H9 (cell line): ENCODE measurements at regions not wholly inside any gene's neighbourhood (a gene's known extent, or its start where the extent isn't known, plus 50 kb on each side); places are given as distances from the start of the nearest gene placed in this dataset.

Experiments
- DNase-seq: peaks from one replicate; pipeline ENCODE4 v3.0.0-alpha.2; 2017
- H2AFZ ChIP-seq: one replicate; pipeline ENCODE4 v1.6.1; 2013; ENCODE audit warnings: mild to moderate bottlenecking, low read length, control low read depth, moderate library complexity
- H2AK5ac ChIP-seq: 2 replicates; pipeline ENCODE4 v1.6.1; 2013; ENCODE audit warnings: low read length, control low read depth, mixed read lengths; ENCODE audit not compliant: insufficient read length
- H2BK120ac ChIP-seq: one replicate; pipeline ENCODE4 v1.6.1; 2013; ENCODE audit warnings: low read depth, mild to moderate bottlenecking, low read length, control low read depth, inconsistent platforms; ENCODE audit not compliant: poor library complexity, severe bottlenecking
- H2BK12ac ChIP-seq: 2 replicates; pipeline ENCODE4 v1.6.1; 2013; ENCODE audit warnings: low read length, control low read depth, mixed read lengths, low read depth; ENCODE audit not compliant: insufficient read length
- H2BK15ac ChIP-seq: 2 replicates; pipeline ENCODE4 v1.6.1; 2013; ENCODE audit warnings: low read depth, low read length, control low read depth
- H2BK20ac ChIP-seq: one replicate; pipeline ENCODE4 v1.6.1; 2013; ENCODE audit warnings: low read depth, mild to moderate bottlenecking, low read length, control low read depth, inconsistent platforms; ENCODE audit not compliant: poor library complexity, severe bottlenecking
- H2BK5ac ChIP-seq: 2 replicates; pipeline ENCODE4 v1.6.1; 2013; ENCODE audit warnings: low read length, control low read depth, mixed read lengths; ENCODE audit not compliant: insufficient read length
- H3K14ac ChIP-seq: 2 replicates; pipeline ENCODE4 v1.6.1; 2013; ENCODE audit warnings: low read length, control low read depth; ENCODE audit not compliant: insufficient read depth
- H3K18ac ChIP-seq: 2 replicates; pipeline ENCODE4 v1.6.1; 2013; ENCODE audit warnings: low read depth, mild to moderate bottlenecking, mixed read lengths, low read length, control low read depth; ENCODE audit not compliant: insufficient read length
- H3K23ac ChIP-seq: 2 replicates; pipeline ENCODE4 v1.6.1; 2013; ENCODE audit warnings: low read length, control low read depth, mixed read lengths, low read depth; ENCODE audit not compliant: insufficient read length
- H3K23me2 ChIP-seq: 2 replicates; pipeline ENCODE4 v1.6.1; 2013; ENCODE audit warnings: low read depth, mild to moderate bottlenecking, mixed read lengths, low read length, control low read depth; ENCODE audit not compliant: insufficient read length, poor library complexity, severe bottlenecking
- H3K27ac ChIP-seq: 2 replicates; pipeline ENCODE4 v1.5.1; 2013; ENCODE audit warnings: low read length, control low read depth, mixed read lengths, low read depth; ENCODE audit not compliant: insufficient read length
- H3K27me3 ChIP-seq: 2 replicates; pipeline ENCODE4 v1.6.1; 2013; ENCODE audit warnings: low read length, control low read depth, inconsistent platforms; ENCODE audit not compliant: insufficient read depth
- H3K4ac ChIP-seq: 2 replicates; pipeline ENCODE4 v1.6.1; 2013; ENCODE audit warnings: low read depth, mild to moderate bottlenecking, control low read depth, inconsistent platforms, low read length, moderate library complexity
- H3K4me1 ChIP-seq: 2 replicates; pipeline ENCODE4 v1.6.1; 2013; ENCODE audit warnings: low read length, control low read depth, inconsistent platforms; ENCODE audit not compliant: insufficient read depth
- H3K4me2 ChIP-seq: 2 replicates; pipeline ENCODE4 v1.6.1; 2013; ENCODE audit warnings: low read length, control low read depth, mixed read lengths; ENCODE audit not compliant: insufficient read length, insufficient read depth
- H3K56ac ChIP-seq: 2 replicates; pipeline ENCODE4 v1.6.1; 2013; ENCODE audit warnings: low read depth, mild to moderate bottlenecking, mixed read lengths, low read length, control low read depth; ENCODE audit not compliant: insufficient read length
- H3K79me1 ChIP-seq: 2 replicates; pipeline ENCODE4 v1.6.1; 2013; ENCODE audit warnings: low read depth, mild to moderate bottlenecking, moderate library complexity, low read length, control low read depth, inconsistent platforms; ENCODE audit not compliant: insufficient read depth, poor library complexity, severe bottlenecking
- H3K79me2 ChIP-seq: 2 replicates; pipeline ENCODE4 v1.6.1; 2013; ENCODE audit warnings: low read length, control low read depth, inconsistent platforms; ENCODE audit not compliant: insufficient read depth
- H3K9ac ChIP-seq: 2 replicates; pipeline ENCODE4 v1.6.1; 2013; ENCODE audit warnings: low read length, control low read depth, mixed read lengths; ENCODE audit not compliant: insufficient read length; ENCODE audit errors: extremely low read depth
- H3K9me3 ChIP-seq: one replicate; pipeline ENCODE4 v1.6.1; 2013; ENCODE audit warnings: low read depth, low read length, inconsistent platforms; ENCODE audit not compliant: control insufficient read depth
- H3T11ph ChIP-seq: one replicate; pipeline ENCODE4 v1.6.1; 2013; ENCODE audit warnings: mild to moderate bottlenecking, low read length, control low read depth, inconsistent platforms
- H4K20me1 ChIP-seq: one replicate; pipeline ENCODE4 v1.6.1; 2013; ENCODE audit not compliant: control insufficient read depth, insufficient read length, insufficient read depth
- H4K5ac ChIP-seq: 2 replicates; pipeline ENCODE4 v1.6.1; 2013; ENCODE audit warnings: low read depth, mild to moderate bottlenecking, mixed read lengths, low read length, control low read depth; ENCODE audit not compliant: insufficient read length
- H4K8ac ChIP-seq: replicated peaks from 2 replicates; pipeline ENCODE4 v1.6.1; 2013; ENCODE audit warnings: low read length, control low read depth, mixed read lengths, low read depth; ENCODE audit not compliant: insufficient read length
- H4K91ac ChIP-seq: 2 replicates; pipeline ENCODE4 v1.6.1; 2013; ENCODE audit warnings: low read depth, mild to moderate bottlenecking, moderate library complexity, mixed read lengths, low read length, control low read depth; ENCODE audit not compliant: insufficient read length
- H3K27ac Mint-ChIP-seq, 3 experiments: 2 replicates in 2 of 3; 3 replicates in 1 of 3; pipeline ENCODE4 v1.8.0; 2020 to 2021; ENCODE audit warnings: mixed read lengths in 3 of 3, mild to moderate bottlenecking in 1 of 3, moderate library complexity in 1 of 3
- H3K27me3 Mint-ChIP-seq: 2 replicates; pipeline ENCODE4 v1.8.0; 2021; ENCODE audit warnings: low read depth, mild to moderate bottlenecking, moderate library complexity, mixed read lengths
- H3K36me3 Mint-ChIP-seq, 3 experiments: 2 replicates in 2 of 3; 3 replicates in 1 of 3; pipeline ENCODE4 v1.8.0; 2020 to 2021; ENCODE audit warnings: low read depth in 3 of 3, mixed read lengths in 3 of 3; ENCODE audit not compliant: insufficient read depth in 1 of 3
- H3K4me1 Mint-ChIP-seq, 2 experiments: 2 replicates each; pipeline ENCODE4 v1.8.0; 2020; ENCODE audit warnings: mixed read lengths in 2 of 2
- H3K4me3 Mint-ChIP-seq, 2 experiments: 2 replicates in 1 of 2; 3 replicates in 1 of 2; pipeline ENCODE4 v1.8.0; 2020 to 2021; ENCODE audit warnings: mild to moderate bottlenecking in 2 of 2, mixed read lengths in 2 of 2, moderate library complexity in 1 of 2
- H3K9me3 Mint-ChIP-seq, 2 experiments: 2 replicates in 1 of 2; 3 replicates in 1 of 2; pipeline ENCODE4 v1.8.0; 2020; ENCODE audit warnings: mild to moderate bottlenecking in 2 of 2, mixed read lengths in 2 of 2, moderate library complexity in 1 of 2
- WGBS: extraction: QIAGEN DNeasy Blood & Tissue Kit; methylation state at CpG from one replicate; pipeline ENCODE4 v1.1.7; 2013; ENCODE audit warnings: missing lambda C conversion rate, low lambda C conversion rate, mixed read lengths; ENCODE audit not compliant: insufficient read length; ENCODE audit errors: extremely low coverage; 5-methylcytosine and 5-hydroxymethylcytosine counted together
- TF ChIP-seq, protein P1 (sequence below): fragments of 200-600 bp; sonication (generic); conservative IDR thresholded peaks from 3 replicates; pipeline ENCODE4 v1.8.0; 2021; ENCODE audit warnings: antibody characterized with exemption, mild to moderate bottlenecking

GRCh38 chr12:45165284-45165683 lies 50.6 kb upstream of the ANO6 start:
- peak overlapping the region; percentile 18; the same call in 1 of the 2 replicates for H3K14ac ChIP-seq
- H4K5ac ChIP-seq = no peak overlapping the region
- H3K4me1 ChIP-seq = no peaks in the 10 kb centered on the region
- no peaks in the 10 kb centered on the region for H3K79me2 ChIP-seq
- no peak overlapping the region for H3K4ac ChIP-seq
- H2AFZ ChIP-seq = no peak overlapping the region
- TF ChIP-seq, protein P1, sequence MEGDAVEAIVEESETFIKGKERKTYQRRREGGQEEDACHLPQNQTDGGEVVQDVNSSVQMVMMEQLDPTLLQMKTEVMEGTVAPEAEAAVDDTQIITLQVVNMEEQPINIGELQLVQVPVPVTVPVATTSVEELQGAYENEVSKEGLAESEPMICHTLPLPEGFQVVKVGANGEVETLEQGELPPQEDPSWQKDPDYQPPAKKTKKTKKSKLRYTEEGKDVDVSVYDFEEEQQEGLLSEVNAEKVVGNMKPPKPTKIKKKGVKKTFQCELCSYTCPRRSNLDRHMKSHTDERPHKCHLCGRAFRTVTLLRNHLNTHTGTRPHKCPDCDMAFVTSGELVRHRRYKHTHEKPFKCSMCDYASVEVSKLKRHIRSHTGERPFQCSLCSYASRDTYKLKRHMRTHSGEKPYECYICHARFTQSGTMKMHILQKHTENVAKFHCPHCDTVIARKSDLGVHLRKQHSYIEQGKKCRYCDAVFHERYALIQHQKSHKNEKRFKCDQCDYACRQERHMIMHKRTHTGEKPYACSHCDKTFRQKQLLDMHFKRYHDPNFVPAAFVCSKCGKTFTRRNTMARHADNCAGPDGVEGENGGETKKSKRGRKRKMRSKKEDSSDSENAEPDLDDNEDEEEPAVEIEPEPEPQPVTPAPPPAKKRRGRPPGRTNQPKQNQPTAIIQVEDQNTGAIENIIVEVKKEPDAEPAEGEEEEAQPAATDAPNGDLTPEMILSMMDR = no peak
- no peak overlapping the region for H2BK5ac ChIP-seq
- no peak overlapping the region for H2BK15ac ChIP-seq
- no peak overlapping the region for H4K8ac ChIP-seq
- no CpG with 5 or more reads among the region's 1 CpG for WGBS
- no peak overlapping the region for H2BK12ac ChIP-seq
- no peak overlapping the region for H3K4me3 Mint-ChIP-seq
- DNase-seq = no peak
- no peak overlapping the region for H3K56ac ChIP-seq
- H4K20me1 ChIP-seq = no peaks in the 10 kb centered on the region
- H4K91ac ChIP-seq = no peak overlapping the region
- H3K36me3 Mint-ChIP-seq = peaks cover 0 to 7% (median 0%) of the 10 kb centered on the region in 3 experiments; a peak in 2 of 7 replicates
- no peak overlapping the region for H3T11ph ChIP-seq
- no peak overlapping the region for H2AK5ac ChIP-seq
- no peaks in the 10 kb centered on the region for H3K9me3 ChIP-seq
- H2BK20ac ChIP-seq = no peak overlapping the region
- H3K23me2 ChIP-seq = no peaks in the 10 kb centered on the region
- H2BK120ac ChIP-seq = no peak overlapping the region
- no peak overlapping the region for H3K23ac ChIP-seq
- H3K4me1 Mint-ChIP-seq = peaks cover 0 to 3% of the 10 kb centered on the region in 2 experiments; a peak in 2 of 4 replicates
- no peak overlapping the region for H3K27ac ChIP-seq
- H3K27me3 Mint-ChIP-seq = no peaks in the 10 kb centered on the region; the same call in 1 of the 2 replicates
- H3K9ac ChIP-seq = no peak overlapping the region
- H3K9me3 Mint-ChIP-seq = peaks cover 7 to 8% of the 10 kb centered on the region in 2 experiments
- H3K4me2 ChIP-seq = no peak overlapping the region
- H3K18ac ChIP-seq = no peak overlapping the region
- no peak overlapping the region for H3K27ac Mint-ChIP-seq
- H3K27me3 ChIP-seq = no peaks in the 10 kb centered on the region
- no peaks in the 10 kb centered on the region for H3K79me1 ChIP-seq
